NCI-H2107 treated with DMSO at 0.1 percent for 48 hours (cell line): ENCODE measurements at regions not wholly inside any gene's neighbourhood (a gene's known extent, or its start where the extent isn't known, plus 50 kb on each side); places are given as distances from the start of the nearest gene placed in this dataset.

ENCODE experiments used
- DNase-seq: peaks from one replicate; lab custom pipeline; 2025; ENCODE audit not compliant: unreplicated experiment; lab: John Stamatoyannopoulos, UW

GRCh38 chr15:46386356-46386755, 751.5 kb downstream of the SQOR start:
- no peak for DNase-seq

GRCh38 chr15:46389739-46390138, 754.9 kb downstream of the SQOR start:
- no peak for DNase-seq

- no peak for DNase-seq
Measured at GRCh38 chr15:46394463-46394862, 759.6 kb downstream of the SQOR start.

GRCh38 chr15:46408312-46408711, 773.5 kb downstream of the SQOR start:
- no peak for DNase-seq

- DNase-seq = no peak
Measured at GRCh38 chr15:46409841-46410301, 775.0 kb downstream of the SQOR start.

GRCh38 chr15:46410705-46411104, 775.9 kb downstream of the SQOR start:
- DNase-seq = no peak

GRCh38 chr15:46411900-46412299, 777.1 kb downstream of the SQOR start:
- no peak for DNase-seq

GRCh38 chr15:46413799-46414198, 779.0 kb downstream of the SQOR start:
- no peak for DNase-seq

- DNase-seq = no peak
Measured at GRCh38 chr15:46416544-46416943, 781.7 kb downstream of the SQOR start.

- no peak for DNase-seq
Measured at GRCh38 chr15:46420990-46421389, 786.2 kb downstream of the SQOR start.

GRCh38 chr15:46441294-46442062, 806.6 kb downstream of the SQOR start:
- peak; percentile 53 for DNase-seq

- DNase-seq = no peak
Measured at GRCh38 chr15:46442184-46442583, 807.4 kb downstream of the SQOR start.

GRCh38 chr15:46442901-46443590, 808.2 kb downstream of the SQOR start:
- DNase-seq = no peak

- no peak for DNase-seq
Measured at GRCh38 chr15:46450112-46450809, 815.4 kb downstream of the SQOR start.

- DNase-seq = no peak
Measured at GRCh38 chr15:46450810-46451182, 816.0 kb downstream of the SQOR start.

GRCh38 chr15:46452297-46452820, 817.5 kb downstream of the SQOR start:
- DNase-seq = no peak

GRCh38 chr15:46456456-46456855, 821.6 kb downstream of the SQOR start:
- DNase-seq = no peak

- DNase-seq = no peak
Measured at GRCh38 chr15:46460431-46461094, 825.7 kb downstream of the SQOR start.

- DNase-seq = no peak
Measured at GRCh38 chr15:46461416-46461815, 826.6 kb downstream of the SQOR start.

GRCh38 chr15:46467041-46467440, 832.2 kb downstream of the SQOR start:
- DNase-seq = no peak

- DNase-seq = no peak
Measured at GRCh38 chr15:46471096-46471495, 836.3 kb downstream of the SQOR start.
